Activated naive CD4-positive, alpha-beta T cell treated with anti-CD3 and anti-CD28 coated beads for 36 hours (primary cell): ENCODE measurements at regions not wholly inside any gene's neighbourhood (a gene's known extent, or its start where the extent isn't known, plus 50 kb on each side); places are given as distances from the start of the nearest gene placed in this dataset.

Experiments used
- CTCF ChIA-PET: fragments of 350-600 bp; sonication (Branson Sonifier 250); formaldehyde crosslinking; loops from one replicate; lab custom pipeline; 2021; ENCODE audit warnings: antibody characterized with exemption; lab: Charles Lee
- DNase-seq: peaks from one replicate; pipeline ENCODE4 v3.0.0-alpha.2; 2020
- H3K27ac Mint-ChIP-seq: one replicate; pipeline ENCODE4 v1.8.0; 2021; ENCODE audit warnings: mild to moderate bottlenecking, mixed read lengths
- H3K27me3 Mint-ChIP-seq: one replicate; pipeline ENCODE4 v1.8.0; 2021; ENCODE audit warnings: low read depth, mixed read lengths
- H3K36me3 Mint-ChIP-seq: one replicate; pipeline ENCODE4 v1.8.0; 2021; ENCODE audit warnings: low read depth, mixed read lengths
- H3K4me1 Mint-ChIP-seq: one replicate; pipeline ENCODE4 v1.8.0; 2021; ENCODE audit warnings: low read depth, mixed read lengths
- H3K4me3 Mint-ChIP-seq: one replicate; pipeline ENCODE4 v1.8.0; 2021; ENCODE audit warnings: mild to moderate bottlenecking, moderate library complexity, mixed read lengths
- H3K9me3 Mint-ChIP-seq: one replicate; pipeline ENCODE4 v1.8.0; 2021; ENCODE audit warnings: mixed read lengths
- intact Hi-C: fragments of 100-400 bp; cut with micrococcal nuclease; formaldehyde crosslinking; loops from one replicate; pipeline ENCODE4 v1.15.1; 2023

GRCh38 chr4:117610706-117611308 lies 423.5 kb upstream of the NDST3 start:
- CTCF ChIA-PET = interaction anchor here (0.5 to 0.6 kb wide), 2 partner anchors 123 to 687 kb away, joined by 3 to 4 read pairs; no protein-coding TSS in a partner anchor
- no peak for DNase-seq
- H3K9me3 Mint-ChIP-seq = peaks cover 9% of the 10 kb centered on the region
- H3K4me3 Mint-ChIP-seq = no peak overlapping the region
- no peaks in the 10 kb centered on the region for H3K4me1 Mint-ChIP-seq
- no peak overlapping the region for H3K27ac Mint-ChIP-seq
- intact Hi-C loops = no loop called here
- H3K36me3 Mint-ChIP-seq = no peaks in the 10 kb centered on the region
- no peaks in the 10 kb centered on the region for H3K27me3 Mint-ChIP-seq

GRCh38 chr4:117621673-117622072 lies 412.6 kb upstream of the NDST3 start:
- intact Hi-C loops = no loop called here
- H3K4me1 Mint-ChIP-seq = no peaks in the 10 kb centered on the region

GRCh38 chr4:117623326-117623725 lies 411.0 kb upstream of the NDST3 start:
- H3K27me3 Mint-ChIP-seq = no peaks in the 10 kb centered on the region
- H3K36me3 Mint-ChIP-seq = no peaks in the 10 kb centered on the region
- no peak for DNase-seq
- no peak overlapping the region for H3K27ac Mint-ChIP-seq
- no peaks in the 10 kb centered on the region for H3K4me1 Mint-ChIP-seq
- no peak overlapping the region for H3K4me3 Mint-ChIP-seq
- intact Hi-C loops = no loop called here
- peaks cover 2% of the 10 kb centered on the region for H3K9me3 Mint-ChIP-seq
- CTCF ChIA-PET = no interaction called here

More at GRCh38 chr4:117621673-117622072, 412.6 kb upstream of the NDST3 start:
- H3K4me3 Mint-ChIP-seq = no peak overlapping the region
- CTCF ChIA-PET = no interaction called here
- no peaks in the 10 kb centered on the region for H3K27me3 Mint-ChIP-seq
- no peak for DNase-seq
- H3K9me3 Mint-ChIP-seq = peaks cover 2% of the 10 kb centered on the region
- H3K36me3 Mint-ChIP-seq = no peaks in the 10 kb centered on the region
- H3K27ac Mint-ChIP-seq = no peak overlapping the region

- Mint-ChIP-seq H3K4me3 (no peak overlapping the region), H3K36me3 (no peaks in the 10 kb centered on the region), H3K27me3 (no peaks in the 10 kb centered on the region), H3K27ac (no peak overlapping the region), H3K4me1 (no peaks in the 10 kb centered on the region), H3K9me3 (peaks cover 2% of the 10 kb centered on the region)
- intact Hi-C loops = no loop called here
- no peak for DNase-seq
- CTCF ChIA-PET = no interaction called here
Observed at GRCh38 chr4:117626664-117627063, 407.6 kb upstream of the NDST3 start.

DNA sequence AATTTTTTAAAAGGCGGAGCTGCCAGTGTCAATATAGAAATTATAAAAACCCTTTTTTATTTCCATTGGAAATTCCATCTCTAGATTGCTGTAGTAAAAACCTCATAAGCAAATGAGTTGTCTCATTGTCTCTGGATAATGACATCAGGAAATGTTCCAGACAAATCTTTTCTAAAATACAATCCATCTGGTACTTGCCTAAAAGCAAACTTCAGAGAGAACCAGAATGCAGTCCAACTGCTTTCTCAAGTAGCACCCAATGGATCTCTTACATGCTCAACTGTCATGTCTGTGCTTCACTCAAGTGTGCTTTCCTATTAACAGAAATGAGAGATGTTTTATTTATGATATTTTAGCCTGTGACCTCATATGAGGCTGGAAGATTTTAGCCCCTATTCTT lies 399.6 kb upstream of the NDST3 start:
- DNase-seq = no peak
- no peaks in the 10 kb centered on the region for H3K36me3 Mint-ChIP-seq
- H3K4me3 Mint-ChIP-seq = no peak overlapping the region
- CTCF ChIA-PET = no interaction called here
- H3K27ac Mint-ChIP-seq = no peak overlapping the region
- no peaks in the 10 kb centered on the region for H3K9me3 Mint-ChIP-seq
- no peaks in the 10 kb centered on the region for H3K4me1 Mint-ChIP-seq
- no peaks in the 10 kb centered on the region for H3K27me3 Mint-ChIP-seq
- intact Hi-C loops = no loop called here

DNA sequence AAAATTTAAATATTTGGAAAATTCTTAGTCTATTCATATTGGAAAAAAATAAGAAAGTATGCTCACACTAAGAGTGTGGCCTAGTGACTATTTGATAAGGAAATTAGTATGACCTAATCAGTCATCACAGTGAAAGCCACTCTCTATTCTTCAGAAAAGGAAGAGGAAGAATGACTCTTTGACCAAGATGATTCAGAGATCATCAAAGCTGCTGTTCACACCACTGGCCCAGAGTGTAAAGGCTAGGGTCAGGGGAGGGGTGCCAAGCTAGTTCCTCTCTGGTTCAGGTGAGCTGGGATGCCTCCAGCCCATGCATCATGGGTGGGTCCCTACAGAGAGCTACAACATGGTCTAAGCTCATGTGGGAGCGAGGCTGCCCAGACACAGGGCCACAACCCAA lies 396.9 kb upstream of the NDST3 start:
- H3K27ac Mint-ChIP-seq = no peak overlapping the region
- H3K27me3 Mint-ChIP-seq = no peaks in the 10 kb centered on the region
- no peaks in the 10 kb centered on the region for H3K4me1 Mint-ChIP-seq

GRCh38 chr4:117640836-117641235 lies 393.4 kb upstream of the NDST3 start:
- H3K36me3 Mint-ChIP-seq = no peaks in the 10 kb centered on the region
- H3K27me3 Mint-ChIP-seq = no peaks in the 10 kb centered on the region
- DNase-seq = no peak
- H3K27ac Mint-ChIP-seq = no peak overlapping the region
- H3K4me1 Mint-ChIP-seq = no peaks in the 10 kb centered on the region
- H3K4me3 Mint-ChIP-seq = no peak overlapping the region
- intact Hi-C loops = no loop called here
- CTCF ChIA-PET = no interaction called here
- peaks cover 2% of the 10 kb centered on the region for H3K9me3 Mint-ChIP-seq

More for the DNA sequence above, 396.9 kb upstream of the NDST3 start:
- no peaks in the 10 kb centered on the region for H3K9me3 Mint-ChIP-seq
- intact Hi-C loops = no loop called here
- no peaks in the 10 kb centered on the region for H3K36me3 Mint-ChIP-seq
- CTCF ChIA-PET = no interaction called here
- DNase-seq = no peak
- no peak overlapping the region for H3K4me3 Mint-ChIP-seq

GRCh38 chr4:117641519-117641918 lies 392.8 kb upstream of the NDST3 start:
- Mint-ChIP-seq H3K36me3 (no peaks in the 10 kb centered on the region), H3K4me3 (no peak overlapping the region), H3K4me1 (no peaks in the 10 kb centered on the region), H3K27ac (no peak overlapping the region), H3K27me3 (no peaks in the 10 kb centered on the region), H3K9me3 (peaks cover 2% of the 10 kb centered on the region)
- intact Hi-C loops = no loop called here
- no peak for DNase-seq
- CTCF ChIA-PET = no interaction called here

DNA sequence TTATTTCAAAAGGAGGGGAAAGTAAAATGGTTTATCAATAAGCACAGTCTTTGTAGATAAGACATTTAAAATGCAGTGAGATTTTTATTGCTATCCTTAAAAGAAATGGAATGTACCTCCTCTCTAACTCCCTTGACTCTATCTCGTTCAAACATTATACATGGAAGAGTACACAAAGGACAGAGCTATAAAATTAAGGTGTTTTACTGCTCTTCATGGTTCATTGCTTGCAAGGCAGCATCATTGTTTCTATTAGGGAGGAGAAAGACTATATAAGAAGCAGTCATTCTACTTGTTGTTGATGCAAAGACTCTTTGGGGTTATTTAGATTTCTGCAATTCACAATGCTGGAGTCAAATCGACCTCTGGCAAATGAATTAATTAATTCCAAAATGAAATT lies 380.2 kb upstream of the NDST3 start:
- H3K4me1 Mint-ChIP-seq = no peaks in the 10 kb centered on the region
- H3K36me3 Mint-ChIP-seq = no peaks in the 10 kb centered on the region
- no peaks in the 10 kb centered on the region for H3K27me3 Mint-ChIP-seq
- H3K27ac Mint-ChIP-seq = no peak overlapping the region
- H3K4me3 Mint-ChIP-seq = no peak overlapping the region
- no peak for DNase-seq
- intact Hi-C loops = no loop called here
- peaks cover 4% of the 10 kb centered on the region for H3K9me3 Mint-ChIP-seq
- CTCF ChIA-PET = no interaction called here

DNA sequence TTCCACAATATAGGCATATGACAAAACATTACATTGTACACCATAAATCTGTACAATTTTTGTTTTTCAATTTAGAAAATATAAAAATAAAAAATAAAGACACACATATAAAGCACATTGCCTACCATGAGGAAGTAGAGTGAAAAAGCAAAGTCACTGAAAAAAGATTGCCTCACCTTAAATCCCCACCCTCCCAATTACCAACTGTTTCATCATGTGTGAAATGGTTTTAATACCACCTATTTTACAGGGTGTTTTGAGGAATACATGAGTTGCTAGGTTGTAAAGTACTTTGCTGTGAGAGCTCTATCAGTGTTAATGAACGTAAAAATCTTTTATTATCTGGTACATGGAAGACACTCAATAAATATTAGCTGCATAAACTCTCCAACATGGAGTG lies 373.6 kb upstream of the NDST3 start:
- H3K27ac Mint-ChIP-seq = no peak overlapping the region
- DNase-seq = no peak
- H3K9me3 Mint-ChIP-seq = no peaks in the 10 kb centered on the region
- intact Hi-C loops = no loop called here
- H3K36me3 Mint-ChIP-seq = no peaks in the 10 kb centered on the region
- H3K4me1 Mint-ChIP-seq = no peaks in the 10 kb centered on the region
- H3K27me3 Mint-ChIP-seq = no peaks in the 10 kb centered on the region
- CTCF ChIA-PET = no interaction called here
- no peak overlapping the region for H3K4me3 Mint-ChIP-seq

DNA sequence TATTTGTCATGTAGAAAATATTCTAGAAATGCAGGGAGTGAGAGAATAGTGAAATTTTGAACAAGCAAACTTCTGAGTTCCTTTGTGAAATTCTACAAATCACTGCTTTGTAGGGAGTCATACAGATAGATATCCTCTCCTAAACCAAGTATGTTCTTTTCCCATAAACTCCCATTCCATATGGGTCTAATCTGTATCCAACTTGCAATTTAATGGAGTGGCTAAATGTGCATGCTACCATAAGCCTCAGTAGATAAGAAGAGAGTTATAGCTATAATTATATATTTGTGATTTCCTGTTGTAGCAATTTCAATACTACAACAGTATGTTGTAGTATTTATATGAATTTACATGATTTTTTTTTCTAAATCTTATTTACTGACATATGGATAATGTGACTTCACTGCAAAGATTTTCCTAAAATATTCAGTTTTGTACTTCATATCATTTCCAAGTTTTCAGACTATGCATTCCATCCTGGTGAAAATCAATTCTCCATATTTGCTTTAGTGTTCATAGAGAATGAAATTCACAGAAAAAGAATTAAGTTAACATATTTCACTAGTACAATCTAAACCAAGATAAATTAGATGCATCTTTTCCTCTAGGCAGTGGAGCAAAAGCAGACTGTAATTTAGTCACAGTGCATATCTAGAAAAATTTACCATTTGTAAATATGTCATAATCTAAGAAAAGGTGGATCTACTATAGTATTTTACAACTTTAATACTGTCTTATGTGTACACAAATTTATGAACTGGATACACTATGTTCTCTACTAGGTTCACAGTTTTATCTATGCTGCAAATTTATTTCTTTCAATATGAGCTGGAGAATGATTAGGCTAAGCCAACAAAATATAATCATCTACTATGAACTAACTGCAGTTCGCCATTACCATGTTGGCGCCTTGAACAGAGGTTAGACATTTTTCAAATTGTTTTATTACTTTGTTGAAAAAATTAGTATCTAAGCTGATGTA lies 372.9 kb upstream of the NDST3 start:
- no peaks in the 10 kb centered on the region for H3K9me3 Mint-ChIP-seq
- no peak for DNase-seq
- no peaks in the 10 kb centered on the region for H3K36me3 Mint-ChIP-seq
- H3K27me3 Mint-ChIP-seq = no peaks in the 10 kb centered on the region
- H3K27ac Mint-ChIP-seq = no peak overlapping the region
- CTCF ChIA-PET = no interaction called here
- no peaks in the 10 kb centered on the region for H3K4me1 Mint-ChIP-seq
- intact Hi-C loops = no loop called here
- H3K4me3 Mint-ChIP-seq = no peak overlapping the region

DNA sequence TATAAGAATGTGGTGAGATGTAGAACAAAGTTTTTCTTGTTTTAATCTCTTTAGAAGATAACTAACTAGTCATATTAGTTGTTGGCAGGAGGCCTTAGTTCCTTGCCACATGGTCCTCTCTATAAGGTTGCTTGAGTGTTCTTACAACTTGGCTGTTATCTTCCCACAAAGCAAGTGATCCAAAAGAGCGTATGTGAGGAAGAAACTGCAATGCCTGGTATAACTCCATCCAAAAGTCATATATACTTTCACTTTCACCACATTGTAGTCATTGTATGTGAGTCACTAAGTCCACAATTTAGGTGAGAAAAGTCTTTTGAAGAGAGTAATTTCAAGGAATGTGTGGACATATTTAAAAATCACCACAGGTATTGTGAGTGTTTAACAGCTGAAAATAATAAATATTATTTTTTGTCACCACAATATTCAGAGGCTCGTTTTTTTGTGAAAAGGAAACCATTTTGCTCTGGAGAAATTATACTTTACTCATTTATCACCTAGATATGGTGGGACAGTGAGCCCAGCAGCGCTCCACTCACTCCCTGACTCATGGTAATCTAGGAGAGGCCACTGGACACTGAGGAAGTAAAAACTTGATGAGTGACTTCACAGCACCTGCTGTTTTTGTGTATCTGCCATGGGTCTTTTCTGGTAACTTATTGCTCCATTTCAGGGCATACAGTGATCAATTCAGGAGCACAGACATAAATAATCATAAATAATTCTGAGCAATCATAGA lies 369.4 kb upstream of the NDST3 start:
- no peak for DNase-seq
- CTCF ChIA-PET = no interaction called here
- intact Hi-C loops = no loop called here
- Mint-ChIP-seq H3K27me3 (no peaks in the 10 kb centered on the region), H3K9me3 (peaks cover 1% of the 10 kb centered on the region), H3K27ac (no peak overlapping the region), H3K36me3 (no peaks in the 10 kb centered on the region), H3K4me1 (no peaks in the 10 kb centered on the region), H3K4me3 (no peak overlapping the region)
